Fibroblast of skin of right quadriceps (primary cell): ENCODE measurements at regions not wholly inside any gene's neighbourhood (a gene's known extent, or its start where the extent isn't known, plus 50 kb on each side); places are given as distances from the start of the nearest gene placed in this dataset.

Source experiments
- DNase-seq: peaks from one replicate; pipeline ENCODE4 v3.0.0-alpha.2; 2013

DNA sequence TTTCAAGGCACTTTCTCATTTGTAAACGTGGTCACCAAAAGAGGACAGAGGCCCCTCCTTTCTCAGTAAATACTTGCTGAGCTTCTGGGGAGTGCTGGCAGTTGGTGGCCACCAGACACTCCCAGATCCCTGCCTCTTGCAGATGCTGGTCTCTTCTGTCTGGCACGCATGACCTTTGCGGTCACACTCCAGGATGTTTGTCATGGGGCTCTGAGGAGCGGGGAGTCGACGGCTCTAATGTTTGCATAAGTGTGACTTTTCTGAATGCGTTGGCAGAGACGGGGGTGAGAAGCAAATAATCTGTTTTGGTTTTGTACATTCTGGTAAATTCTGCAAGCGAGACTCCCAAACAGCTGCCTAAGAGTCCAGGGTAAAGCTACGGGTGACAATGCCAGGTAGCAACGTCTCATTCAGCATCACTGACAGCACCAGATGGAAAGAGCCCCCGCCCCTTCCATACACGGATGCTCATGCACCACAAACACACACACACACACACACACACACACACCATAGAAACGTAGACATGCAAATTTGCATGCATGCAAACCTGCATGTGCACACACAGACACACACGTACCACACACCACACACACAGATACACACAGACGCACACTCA, 101.1 kb downstream of the YTHDF1 start:
- no peak for DNase-seq

DNA sequence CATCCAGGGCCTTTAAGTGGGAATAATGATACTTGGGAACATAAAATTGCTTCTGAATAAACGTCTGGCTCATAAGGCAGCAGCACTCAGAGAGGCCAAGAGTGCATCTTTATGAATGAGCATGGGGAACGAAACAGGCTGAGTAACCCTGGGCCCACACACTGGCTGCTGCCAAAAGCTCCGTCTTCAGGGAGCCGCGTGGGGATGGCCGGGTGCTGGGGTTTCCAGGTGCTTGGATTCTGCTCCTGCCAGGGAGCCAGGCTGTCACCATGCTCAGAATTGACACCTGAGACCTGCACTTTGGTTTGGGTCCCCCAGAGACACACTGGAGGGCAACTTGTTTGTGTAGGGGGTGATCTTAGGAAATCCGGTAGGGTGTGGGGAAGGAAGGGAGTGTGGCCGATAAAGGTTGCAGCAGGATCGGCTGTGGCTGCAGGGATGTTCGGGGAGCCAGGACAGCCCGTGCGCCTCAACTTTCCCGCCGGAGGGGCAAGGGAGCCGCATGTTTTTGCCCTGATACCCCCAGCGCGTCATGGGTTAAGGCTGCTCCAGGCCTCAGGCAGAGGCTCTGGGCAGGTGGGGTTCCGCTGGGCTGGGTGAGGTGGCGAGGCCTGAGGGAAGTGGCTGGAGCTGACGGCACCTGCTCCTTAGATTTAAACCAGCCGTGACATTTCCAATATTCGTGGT, 101.8 kb downstream of the YTHDF1 start:
- DNase-seq: no peak

- DNase-seq: no peak
Measured at GRCh38 chr20:63112491-63113219, 103.3 kb downstream of the YTHDF1 start.

GRCh38 chr20:63108247-63108646, 101.5 kb upstream of the BHLHE23 start:
- no peak for DNase-seq

DNA sequence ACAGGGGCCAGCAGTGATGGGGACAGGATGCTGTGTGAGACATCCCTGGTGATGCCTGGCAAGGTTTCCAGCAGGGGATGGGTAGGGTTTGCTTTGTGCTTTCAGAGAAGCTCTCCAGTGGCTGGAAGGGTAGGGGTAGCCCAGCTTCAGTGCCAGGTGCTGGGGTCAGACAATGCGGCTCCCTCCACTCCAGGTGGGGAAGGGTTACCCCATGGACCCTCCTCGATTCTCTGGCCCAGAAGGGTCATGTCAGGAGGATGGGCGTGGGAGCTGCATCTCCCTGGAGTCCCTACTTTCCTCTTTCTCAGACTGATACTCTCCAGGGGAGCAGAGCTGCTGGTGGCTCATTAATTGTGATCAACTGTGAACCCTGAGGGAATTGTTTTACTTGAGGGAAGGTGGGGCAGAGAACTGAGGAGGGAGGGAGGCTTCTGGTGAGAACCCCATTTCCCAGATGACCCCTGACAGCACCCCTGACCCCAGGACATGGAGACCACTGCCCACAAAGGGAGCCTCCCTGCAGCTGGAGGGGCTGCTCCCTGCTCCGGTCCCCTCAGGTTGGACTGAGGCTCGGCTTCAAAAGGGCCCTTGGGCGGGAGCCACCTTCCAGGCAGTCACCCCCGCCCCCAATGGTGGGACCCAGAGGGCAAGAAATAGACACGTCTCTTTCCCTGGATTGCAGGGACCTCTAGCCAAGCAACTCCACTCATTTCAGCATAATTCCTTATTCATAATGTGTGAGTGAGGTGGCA, 100.9 kb upstream of the BHLHE23 start:
- DNase-seq: no peak

DNA sequence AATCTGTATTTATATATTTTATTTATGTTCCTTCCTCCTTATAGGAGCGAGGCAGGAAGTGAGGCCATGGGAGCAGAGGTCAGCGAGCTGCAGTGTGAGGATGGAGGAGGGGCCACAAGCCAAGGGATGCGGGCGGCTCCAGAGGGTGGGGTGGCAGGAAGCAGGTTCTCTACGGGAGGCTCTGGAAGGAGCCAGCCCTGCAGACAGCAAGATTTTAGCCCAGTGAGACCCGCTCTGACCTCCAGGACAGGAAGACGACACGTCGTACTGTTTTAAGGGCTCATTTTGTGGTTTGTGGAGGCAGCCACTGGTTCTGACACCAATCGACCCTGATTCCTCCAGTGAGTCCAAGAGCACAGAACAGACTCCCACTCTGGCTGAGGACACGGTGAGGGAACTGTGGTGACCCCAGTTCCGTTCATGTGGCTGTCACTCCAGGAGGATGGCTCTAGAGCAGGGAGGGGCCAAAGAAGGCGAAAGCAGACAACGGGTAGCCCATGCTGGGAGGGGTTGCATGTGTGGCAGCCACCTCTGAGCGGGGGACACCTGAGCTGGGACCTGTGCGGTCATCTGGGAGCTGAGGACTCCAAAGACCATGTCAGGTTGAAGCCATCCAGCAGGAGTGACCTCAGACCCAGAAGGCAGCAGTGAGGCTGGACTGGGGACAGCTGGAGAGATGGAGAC, 100.1 kb upstream of the BHLHE23 start:
- no peak for DNase-seq

GRCh38 chr20:63106108-63106764, 99.5 kb upstream of the BHLHE23 start:
- DNase-seq: no peak

DNA sequence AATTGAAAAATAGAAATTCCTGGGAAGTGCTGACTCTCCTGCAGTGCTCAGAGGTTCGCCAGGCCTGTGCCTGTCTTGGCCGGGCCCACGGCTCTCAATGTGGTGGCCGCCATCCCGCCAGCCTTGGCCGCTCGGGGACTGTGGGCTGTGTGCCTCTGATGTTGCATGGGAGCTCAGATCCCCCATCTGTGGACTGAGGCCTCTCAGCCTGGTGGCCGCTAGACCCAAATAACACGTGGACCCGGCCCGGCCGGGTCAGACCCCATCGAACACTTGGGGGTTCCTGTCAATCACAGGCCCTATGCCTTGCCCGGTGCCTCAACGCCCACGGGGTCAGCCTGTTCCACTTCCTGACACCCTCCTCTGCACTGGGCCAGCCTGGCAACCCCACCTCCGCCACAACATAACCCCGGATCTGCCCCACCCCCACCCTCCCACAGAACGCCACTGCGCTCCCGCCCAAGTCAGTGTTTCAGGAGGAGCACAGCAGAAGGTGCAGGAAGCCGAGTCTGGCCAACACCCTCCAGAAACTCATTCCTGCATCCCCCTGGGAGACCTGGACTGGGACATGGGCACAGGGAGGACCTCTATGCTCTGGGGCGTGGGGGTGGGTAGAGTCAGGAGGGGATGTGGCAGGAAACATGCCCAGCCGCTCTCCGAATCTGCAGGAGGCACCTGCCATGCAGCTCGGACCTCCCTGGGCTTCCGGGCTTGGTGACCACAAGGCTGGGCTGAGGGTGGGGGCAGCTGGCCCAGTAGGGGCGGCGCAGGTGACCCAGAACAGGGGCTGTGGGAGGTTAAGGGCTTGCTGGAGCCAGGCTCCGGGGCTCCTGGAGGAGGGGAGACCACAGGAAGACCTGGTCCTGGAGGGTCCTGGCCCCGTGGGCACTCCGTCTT, 98.7 kb upstream of the BHLHE23 start:
- no peak for DNase-seq

- no peak for DNase-seq
Measured at GRCh38 chr20:63104312-63105181, 97.8 kb upstream of the BHLHE23 start.

- peak; percentile 6 for DNase-seq
Measured at GRCh38 chr20:63103402-63104311, 96.9 kb upstream of the BHLHE23 start.

- peak; percentile 32 for DNase-seq
Measured at GRCh38 chr20:63102721-63103375, 96.1 kb upstream of the BHLHE23 start.

- DNase-seq: peak; percentile 51
Measured at GRCh38 chr20:63101781-63102720, 95.3 kb upstream of the BHLHE23 start.

DNA sequence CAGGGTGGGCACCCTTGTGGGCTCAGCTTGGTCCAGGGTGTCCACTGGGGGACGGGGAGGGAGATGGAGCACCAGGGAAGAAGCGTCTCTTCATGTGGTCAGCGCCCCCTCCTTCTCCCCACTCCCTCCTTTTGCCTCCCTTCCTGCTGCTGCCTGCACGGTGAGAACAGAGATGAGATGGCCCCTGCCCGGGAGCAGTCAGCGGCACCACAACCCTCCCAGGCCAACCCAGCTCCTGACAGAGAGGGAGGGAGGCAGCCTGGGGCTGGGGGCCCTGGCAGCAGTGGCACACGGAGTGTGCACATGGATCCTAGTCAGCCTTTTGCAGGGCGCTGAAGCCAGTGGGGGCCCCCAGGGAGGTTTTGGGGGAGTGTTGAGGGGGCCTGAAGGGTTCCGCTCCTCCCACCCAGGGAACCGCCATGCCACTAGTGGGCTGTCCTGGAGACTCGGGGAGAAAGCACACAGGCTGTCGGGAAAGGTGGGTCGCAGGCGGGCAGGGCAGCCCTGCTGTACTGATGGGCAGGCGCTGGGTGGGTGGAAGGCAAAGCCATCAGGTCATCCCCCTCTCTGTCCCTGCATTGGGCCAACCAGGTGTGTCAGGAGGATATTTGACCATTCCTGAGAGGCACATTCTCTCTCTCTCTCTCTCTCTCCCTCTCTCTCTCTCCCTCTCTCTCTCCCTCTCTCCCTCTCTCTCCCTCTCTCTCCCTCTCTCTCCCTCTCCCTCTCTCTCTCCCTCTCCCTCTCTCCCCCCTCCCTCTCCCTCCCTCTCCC, 94.3 kb upstream of the BHLHE23 start:
- DNase-seq: no peak

- DNase-seq: no peak
Measured at GRCh38 chr20:63100174-63100925, 93.6 kb upstream of the BHLHE23 start.

DNA sequence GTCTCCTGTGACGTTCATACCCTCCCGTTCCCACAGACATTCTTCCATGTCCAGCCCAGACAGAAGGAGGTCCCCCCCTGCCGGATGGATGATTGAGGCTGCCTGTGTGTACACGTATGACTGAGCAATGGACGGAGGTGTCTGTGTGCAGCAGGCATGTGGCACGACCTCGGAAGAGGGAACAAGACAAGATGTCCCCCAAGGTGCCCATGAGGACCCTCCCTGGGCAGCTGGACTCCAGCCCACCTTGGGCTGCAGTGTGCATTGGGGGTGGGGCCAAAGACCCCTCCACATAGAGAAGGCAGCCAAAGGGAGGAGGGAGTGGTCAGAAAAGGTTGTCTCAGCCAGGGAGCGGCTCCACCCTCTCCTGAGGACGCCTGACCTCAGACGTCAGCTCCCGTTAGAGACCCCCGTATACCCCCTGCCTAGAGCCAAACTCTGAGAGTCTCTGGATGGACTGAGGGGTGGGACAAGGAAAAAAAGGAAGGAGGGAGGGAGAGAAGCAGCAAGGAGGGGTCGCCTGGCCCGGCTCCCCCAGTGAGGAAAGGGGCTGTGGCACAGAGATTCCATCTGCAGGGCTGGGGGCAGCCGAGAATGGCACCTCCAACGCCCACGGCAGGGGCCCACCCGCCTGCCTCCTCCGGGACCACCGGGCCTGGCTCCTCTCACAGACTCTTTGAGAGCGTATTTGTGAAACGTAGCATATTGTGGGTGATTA, 92.9 kb upstream of the BHLHE23 start:
- no peak for DNase-seq
